NCI-H774 (cell line): ENCODE measurements at regions not wholly inside any gene's neighbourhood (a gene's known extent, or its start where the extent isn't known, plus 50 kb on each side); places are given as distances from the start of the nearest gene placed in this dataset.
"Not testable (repeated sequence)": the region's sequence is repeated elsewhere in the genome, so short reads cannot be mapped to it uniquely, and the experiment has no call there.

Experiments used
- DNase-seq: peaks from one replicate; lab custom pipeline; 2025; lab: John Stamatoyannopoulos, UW

DNA sequence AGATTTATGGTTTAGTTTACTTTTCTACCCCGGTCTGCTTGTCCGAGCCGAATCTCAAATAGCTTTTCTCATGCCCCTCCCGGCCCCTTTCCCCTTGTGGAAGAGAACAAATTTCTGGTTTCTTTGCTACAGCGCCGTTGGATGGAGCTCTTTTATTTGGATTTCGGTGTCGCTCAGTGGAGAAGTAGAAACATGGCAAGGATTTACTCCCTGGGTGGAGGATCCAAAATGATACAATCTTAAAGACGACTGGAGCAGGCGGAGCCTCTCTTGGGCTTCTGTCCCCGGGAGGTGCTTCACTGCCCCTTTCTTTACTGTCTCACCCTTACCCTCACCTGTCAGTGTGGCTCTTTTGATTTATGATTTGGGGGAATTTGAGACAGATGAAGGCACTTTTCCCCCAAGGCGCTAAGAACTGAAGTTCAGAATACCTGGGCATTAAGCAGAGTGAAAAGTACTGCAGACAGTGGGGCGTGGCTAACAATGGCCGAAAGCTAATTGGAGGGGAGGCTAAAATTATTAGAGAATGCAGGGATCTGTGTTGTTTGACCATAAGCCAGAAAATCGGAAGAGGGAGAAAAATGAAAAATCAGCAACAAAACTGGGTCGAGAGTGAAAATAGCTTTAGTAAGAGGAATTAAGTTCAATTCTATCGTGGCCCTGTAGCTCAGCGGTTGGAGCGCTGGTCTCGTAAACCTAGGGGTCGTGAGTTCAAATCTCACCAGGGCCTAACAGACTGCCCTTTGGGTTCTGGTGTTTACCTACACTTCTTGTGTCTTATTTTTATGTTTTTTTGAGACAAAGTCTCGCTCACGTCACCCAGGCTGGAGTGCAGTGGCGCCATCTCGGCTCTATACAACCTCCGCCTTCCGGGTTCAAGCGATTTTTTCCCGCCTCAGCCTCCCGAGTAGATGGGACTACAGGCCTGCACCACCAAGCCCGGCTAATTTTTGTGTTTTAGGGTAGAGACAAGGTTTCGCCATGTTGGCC lies 145.1 kb upstream of the ZNF184 start:
- no peak for DNase-seq

- DNase-seq = no peak
These were observed 144.3 kb upstream of the ZNF184 start for GRCh38 chr6:27617046-27617687.

GRCh38 chr6:27616328-27617045 lies 143.6 kb upstream of the ZNF184 start:
- no peak for DNase-seq

DNA sequence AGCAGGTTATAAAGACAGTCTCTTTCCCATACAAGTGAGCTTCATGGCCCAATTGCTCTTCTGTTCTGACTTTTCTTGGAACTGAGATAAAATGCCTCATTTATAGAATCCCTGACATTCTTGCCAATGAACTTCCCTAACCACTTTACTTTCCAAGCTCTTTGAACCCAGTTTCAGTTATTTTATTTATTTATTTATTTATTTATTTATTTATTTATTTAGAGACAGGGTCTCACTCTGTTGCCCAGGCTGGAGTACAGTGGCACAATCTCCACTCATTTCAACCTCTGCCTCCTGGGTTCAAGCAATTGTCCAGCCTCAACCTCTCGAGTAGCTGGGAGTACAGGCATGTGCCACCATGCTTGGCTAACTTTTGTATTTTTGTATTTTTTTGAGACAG lies 138.5 kb upstream of the ZNF184 start:
- no peak for DNase-seq

DNA sequence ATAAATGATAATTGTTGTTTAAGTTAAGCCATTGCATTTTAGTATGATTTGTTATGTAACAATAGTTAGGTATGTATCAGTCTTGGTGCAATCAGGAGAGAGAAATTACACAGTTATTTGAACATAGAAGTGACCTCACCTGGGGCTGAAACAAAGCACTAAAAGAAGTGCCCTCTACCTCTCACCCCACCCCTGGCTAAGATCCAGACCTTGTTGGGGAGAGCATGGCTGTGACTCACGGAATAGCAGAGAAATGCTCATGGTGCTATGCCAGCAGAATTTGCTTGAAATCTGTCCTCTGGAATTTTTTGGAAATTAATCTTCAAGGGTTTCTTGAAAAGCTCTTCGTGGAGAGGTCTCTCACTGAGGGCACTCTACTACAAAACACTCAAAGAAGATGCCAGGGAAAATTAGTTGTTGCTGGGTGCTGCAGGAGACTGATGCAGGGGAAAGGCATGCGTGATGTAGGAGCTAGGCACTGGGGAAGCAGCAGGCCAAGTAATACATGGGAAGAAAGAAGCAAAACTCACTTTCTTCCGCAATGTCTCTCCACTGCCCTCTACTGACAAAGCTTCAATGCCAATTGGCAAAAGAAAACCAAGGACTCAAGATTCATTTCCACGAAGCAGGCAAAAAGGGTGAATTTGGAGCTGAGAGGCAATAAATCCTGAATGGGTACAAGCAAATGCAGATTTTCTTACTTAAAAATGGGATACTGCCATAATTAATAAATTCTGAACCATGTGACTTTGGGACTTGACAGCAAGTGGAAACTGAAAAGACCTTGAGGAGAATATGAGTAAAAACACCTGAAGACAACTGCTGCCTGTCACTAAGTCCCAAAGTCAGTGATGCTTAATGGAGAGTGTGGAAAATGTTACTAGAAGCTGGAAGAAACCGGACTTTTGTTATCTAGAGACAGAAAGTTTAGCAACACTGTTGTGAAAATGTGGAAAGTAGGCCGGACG lies 136.3 kb upstream of the ZNF184 start:
- no peak for DNase-seq

GRCh38 chr6:27605401-27606342 lies 132.8 kb upstream of the ZNF184 start:
- peak; percentile 13 for DNase-seq

DNA sequence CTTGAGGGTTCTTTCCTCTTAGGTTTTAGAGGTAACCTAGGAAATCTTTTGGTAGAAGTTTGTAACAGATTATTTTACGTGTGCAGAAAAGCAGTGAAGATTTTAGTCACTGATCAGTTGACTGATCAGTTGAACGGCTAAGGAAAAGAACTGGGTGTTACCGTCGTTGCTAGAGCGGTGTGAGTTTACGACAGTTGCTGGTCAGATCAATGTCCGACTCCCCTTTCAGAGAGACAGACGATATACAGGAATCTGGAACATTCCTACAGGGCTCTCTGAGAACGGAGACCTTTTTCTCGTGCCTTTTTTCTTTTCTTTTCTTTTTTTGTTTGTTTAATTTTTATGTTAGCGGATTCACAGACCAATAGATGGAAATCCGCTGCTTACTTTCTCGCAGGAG lies 132.1 kb upstream of the ZNF184 start:
- DNase-seq = no peak

DNA sequence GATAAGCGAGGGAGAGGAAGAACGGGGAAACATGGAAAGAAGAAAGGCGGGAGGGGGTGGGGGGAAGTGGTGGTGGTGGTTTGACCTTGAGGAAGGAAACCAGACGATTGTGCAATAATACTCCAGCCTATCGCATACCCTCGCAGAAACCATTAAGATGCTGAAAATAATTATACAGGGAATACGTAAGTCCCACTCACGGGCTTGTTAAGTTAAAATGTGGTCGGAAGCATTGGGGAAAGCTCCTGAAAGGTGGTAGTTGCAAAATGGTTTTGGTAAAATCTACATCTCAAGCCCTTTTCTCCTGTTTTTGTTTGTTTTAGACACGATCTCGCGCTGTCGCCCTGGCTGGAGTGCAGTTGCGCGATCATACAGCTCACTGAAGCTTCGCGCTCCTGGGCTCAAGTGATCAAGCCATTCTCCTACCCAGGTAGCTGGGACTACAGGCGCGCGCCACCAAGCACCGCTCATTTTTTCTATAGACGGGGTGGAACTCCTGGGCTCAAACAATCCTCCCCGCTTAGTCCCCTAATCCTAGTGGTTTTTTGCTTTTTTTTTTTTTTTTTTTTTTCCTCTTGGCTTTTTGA lies 128.9 kb upstream of the ZNF184 start:
- DNase-seq = no peak

DNA sequence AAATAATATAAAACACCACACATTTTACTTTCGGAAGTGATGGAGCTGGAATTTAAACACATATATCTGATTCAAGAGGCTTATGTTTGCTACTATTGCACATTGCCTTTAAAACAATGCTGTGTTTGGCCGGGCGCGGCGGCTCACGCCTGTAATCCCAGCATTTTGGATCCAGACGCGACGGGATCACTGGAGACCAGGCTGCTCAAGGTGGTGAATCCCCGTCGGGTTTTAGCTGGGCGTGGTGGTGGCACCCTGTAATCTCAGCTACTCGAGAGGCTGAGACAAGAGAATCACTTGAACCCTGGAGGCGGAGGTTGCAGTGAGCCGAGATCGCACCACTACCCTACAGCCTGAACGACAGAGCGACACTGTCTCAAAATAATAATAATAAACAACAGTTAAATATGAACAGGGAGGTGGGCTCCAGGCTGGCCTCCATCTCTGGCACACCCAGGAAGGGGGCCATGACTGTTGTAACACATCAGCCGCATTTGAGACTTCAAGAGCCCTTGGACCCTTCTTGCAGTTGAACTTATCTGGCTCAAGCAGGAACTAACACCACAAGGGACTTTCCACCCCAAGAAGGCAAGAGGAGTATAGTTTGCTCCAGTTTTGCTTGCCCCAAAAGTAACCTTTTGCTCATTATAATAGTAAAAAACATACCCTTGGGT lies 127.1 kb upstream of the ZNF184 start:
- DNase-seq = no peak

DNA sequence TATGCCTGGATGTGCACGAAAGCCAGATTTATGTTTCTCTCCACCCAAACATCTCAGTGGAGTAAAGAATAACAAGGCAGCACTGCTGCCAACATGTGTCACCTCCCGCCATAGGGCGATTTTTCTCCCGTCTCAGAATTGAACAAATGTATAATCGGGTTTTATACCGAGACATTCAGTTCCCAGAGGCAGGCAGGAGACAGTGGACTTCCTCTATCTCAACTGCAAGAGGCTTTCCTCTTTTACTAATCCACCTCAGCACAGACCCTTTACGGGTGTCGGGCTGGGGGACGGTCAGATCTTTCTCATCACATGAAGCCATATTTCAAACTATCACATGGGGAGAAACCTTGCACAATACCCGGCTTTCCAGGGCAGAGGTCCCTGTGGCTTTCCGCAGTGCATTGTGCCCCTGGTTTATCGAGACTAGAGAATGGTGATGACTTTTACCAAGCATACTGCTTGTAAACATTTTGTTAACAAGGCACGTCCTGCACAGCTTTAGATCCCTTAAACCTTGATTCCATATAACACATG lies 124.2 kb upstream of the ZNF184 start:
- DNase-seq = not testable (repeated sequence)

GRCh38 chr6:27593861-27594260 lies 121.0 kb upstream of the ZNF184 start:
- no peak for DNase-seq

DNA sequence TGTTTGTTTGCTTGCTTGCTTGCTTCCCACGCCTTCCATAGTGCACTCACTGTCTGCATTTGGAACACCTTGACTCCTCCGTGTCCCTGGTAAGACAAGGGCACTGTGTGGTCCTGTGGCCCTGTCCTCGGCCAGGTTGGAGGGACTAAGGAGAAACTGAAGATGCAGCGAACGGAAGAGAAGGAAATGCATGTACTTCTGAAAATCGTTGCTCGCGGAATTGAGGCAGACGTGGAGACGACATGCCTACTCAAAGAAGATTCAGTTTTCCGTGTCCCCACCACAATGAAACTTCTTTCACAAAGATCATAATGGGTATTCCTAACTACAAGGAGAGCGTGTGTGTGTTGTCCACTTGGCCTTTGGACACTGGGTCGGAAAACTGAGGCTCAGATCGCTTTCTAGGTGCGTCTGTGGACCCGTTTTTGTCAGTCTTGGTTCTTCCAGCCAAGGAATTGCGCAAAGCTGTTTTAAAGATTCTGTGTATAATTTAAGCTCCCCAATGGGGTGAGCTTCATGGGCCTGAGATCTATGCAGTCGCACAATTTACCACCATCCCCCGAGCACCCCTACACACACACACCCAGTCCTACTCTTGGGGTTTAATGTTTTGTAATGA lies 120.4 kb upstream of the ZNF184 start:
- DNase-seq = no peak

DNA sequence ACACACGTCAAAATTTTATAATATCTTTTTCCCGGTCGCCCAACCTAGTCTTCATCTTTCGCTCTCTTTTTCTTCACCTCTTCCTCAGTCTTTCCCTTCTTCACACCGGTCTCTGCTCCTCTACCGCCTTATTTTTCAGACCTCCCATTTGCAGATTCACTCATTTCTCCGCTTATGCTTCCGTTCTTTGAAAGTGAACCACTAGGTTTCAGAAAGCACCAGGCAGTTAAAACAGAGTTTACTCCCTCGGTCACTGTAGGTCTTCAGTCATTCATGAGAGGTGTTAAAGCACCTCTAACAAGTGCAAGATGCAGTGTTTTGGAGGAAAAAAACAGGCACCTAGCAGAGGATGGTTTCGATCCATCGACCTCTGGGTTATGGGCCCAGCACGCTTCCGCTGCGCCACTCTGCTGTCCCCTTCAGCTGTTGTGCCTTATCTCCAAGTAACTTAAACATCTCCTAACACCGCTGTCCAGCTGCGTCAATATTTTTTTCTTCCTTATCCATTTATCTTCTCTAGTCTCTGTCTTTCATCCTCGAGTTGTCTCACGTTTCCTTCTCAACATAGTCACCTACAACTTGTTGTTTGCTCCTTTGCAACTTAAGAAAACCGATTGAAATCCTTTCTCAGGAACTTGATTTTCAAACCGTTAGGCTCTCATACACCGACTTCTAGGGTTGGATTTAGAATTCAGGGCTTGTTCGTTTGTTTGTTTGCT lies 119.7 kb upstream of the ZNF184 start:
- DNase-seq = peak; percentile 50

GRCh38 chr6:27591699-27592480 lies 119.0 kb upstream of the ZNF184 start:
- DNase-seq = peak; percentile 7

- DNase-seq = not testable (repeated sequence)
These were observed 112.4 kb upstream of the ZNF184 start for GRCh38 chr6:27585316-27585715.

DNA sequence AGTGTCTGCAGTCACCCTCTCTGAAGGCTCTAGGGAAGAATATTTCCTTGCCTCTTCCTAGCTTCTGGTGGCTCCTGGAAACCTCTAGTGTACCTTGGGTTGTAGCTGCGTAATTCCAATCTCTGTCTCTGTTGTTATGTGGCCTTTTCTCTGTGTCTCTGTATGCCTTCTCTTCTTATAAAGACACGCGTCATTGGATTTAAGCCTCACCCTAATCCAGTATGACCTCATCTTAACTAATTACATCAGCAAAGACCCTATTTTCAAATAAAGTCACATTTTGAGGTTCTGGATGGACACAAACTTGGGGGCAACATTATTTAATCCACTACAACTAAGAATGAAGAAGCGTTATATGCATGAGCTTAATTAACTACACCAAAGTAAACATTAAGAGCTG lies 111.4 kb upstream of the ZNF184 start:
- no peak for DNase-seq
